OCI-LY7 (cell line): ENCODE measurements at regions not wholly inside any gene's neighbourhood (a gene's known extent, or its start where the extent isn't known, plus 50 kb on each side); places are given as distances from the start of the nearest gene placed in this dataset.
A peak's percentile ranks its signal among the peaks of the same experiment; 100 is the strongest.

ENCODE experiments used
- BruUV-seq: library from RNA; stranded (reverse); fragments of 400-500 nt; replicated peaks from 2 replicates; lab custom pipeline; 2021; lab: Mats Ljungman, UMichigan
- CTCF ChIA-PET: fragments of 300-600 bp; sonication (Branson Sonifier 250); formaldehyde crosslinking; loops from one replicate; lab custom pipeline; 2022; ENCODE audit warnings: antibody characterized with exemption; ENCODE audit not compliant: unreplicated experiment; lab: Charles Lee
- POLR2A ChIA-PET: fragments of 300-600 bp; sonication (Branson Sonifier 250); formaldehyde crosslinking; loops from one replicate; lab custom pipeline; 2022; ENCODE audit warnings: antibody characterized with exemption; lab: Charles Lee
- DNase-seq: peaks from one replicate; pipeline ENCODE4 v3.0.0-alpha.2; 2015; ENCODE audit warnings: low spot score
- H2AFZ ChIP-seq: fragments of 200-600 bp; sonication (generic), shearing (Covaris generic); 2 replicates; pipeline ENCODE4 v1.6.1; 2014; ENCODE audit warnings: mild to moderate bottlenecking, antibody characterized with exemption, low read length, moderate library complexity
- H3K27ac ChIP-seq: fragments of 200-600 bp; sonication (generic); 2 replicates; pipeline ENCODE4 v1.5.1; 2014; ENCODE audit warnings: mixed run types, low read depth, mild to moderate bottlenecking, moderate library complexity, low read length, inconsistent platforms; ENCODE audit not compliant: poor library complexity, severe bottlenecking
- H3K36me3 ChIP-seq: fragments of 200-600 bp; sonication (generic); 2 replicates; pipeline ENCODE4 v1.6.1; 2014; ENCODE audit warnings: mild to moderate bottlenecking, antibody characterized with exemption, low read length, moderate library complexity, mixed read lengths; ENCODE audit not compliant: insufficient read depth
- H3K4me1 ChIP-seq: fragments of 200-600 bp; sonication (generic); 2 replicates; pipeline ENCODE4 v1.5.1; 2014; ENCODE audit warnings: mild to moderate bottlenecking, low read length; ENCODE audit not compliant: insufficient read depth, poor library complexity, severe bottlenecking
- H3K4me2 ChIP-seq: fragments of 200-600 bp; sonication (generic); 2 replicates; pipeline ENCODE4 v1.6.1; 2014; ENCODE audit warnings: mild to moderate bottlenecking, low read length
- H3K4me3 ChIP-seq: fragments of 200-600 bp; sonication (generic); 2 replicates; pipeline ENCODE4 v1.5.1; 2014; ENCODE audit warnings: mild to moderate bottlenecking, low read depth, low read length; ENCODE audit not compliant: poor library complexity, severe bottlenecking
- H3K79me2 ChIP-seq: fragments of 200-600 bp; sonication (generic); 2 replicates; pipeline ENCODE4 v1.6.1; 2016; ENCODE audit warnings: low read depth, mild to moderate bottlenecking, low read length, moderate library complexity, mixed read lengths; ENCODE audit not compliant: insufficient read depth
- H3K9me2 ChIP-seq: fragments of 200-600 bp; sonication (generic); 2 replicates; pipeline ENCODE4 v1.6.1; 2016; ENCODE audit warnings: mild to moderate bottlenecking, low read length, mixed read lengths; ENCODE audit not compliant: insufficient read depth
- H3K9me3 ChIP-seq: fragments of 200-600 bp; sonication (generic); 2 replicates; pipeline ENCODE4 v1.6.1; 2014; ENCODE audit warnings: mild to moderate bottlenecking, mixed run types, low read length, mixed read lengths
- H4K20me1 ChIP-seq: fragments of 200-600 bp; sonication (generic); 2 replicates; pipeline ENCODE4 v1.6.1; 2014; ENCODE audit warnings: mild to moderate bottlenecking, antibody characterized with exemption, low read length, moderate library complexity, mixed read lengths; ENCODE audit not compliant: insufficient read depth
- EZH2phosphoT487 ChIP-seq: fragments of 200-600 bp; sonication (generic); IDR thresholded peaks from 2 replicates; pipeline ENCODE4 v1.6.1; 2018; ENCODE audit warnings: low read depth, borderline replicate concordance, mild to moderate bottlenecking, mixed run types, antibody characterized with exemption, low read length, moderate library complexity, mixed read lengths
- intact Hi-C: fragments of 100-400 bp; cut with micrococcal nuclease; formaldehyde crosslinking; loops from one replicate; pipeline ENCODE4 v1.10.0; 2022; ENCODE audit not compliant: unreplicated experiment
- TF ChIP-seq, protein P1 (sequence below): fragments of 200-600 bp; sonication (generic); conservative IDR thresholded peaks from 2 replicates; pipeline ENCODE4 v1.5.1; 2014; ENCODE audit warnings: mild to moderate bottlenecking, antibody characterized with exemption, low read length, moderate library complexity, mixed read lengths

DNA sequence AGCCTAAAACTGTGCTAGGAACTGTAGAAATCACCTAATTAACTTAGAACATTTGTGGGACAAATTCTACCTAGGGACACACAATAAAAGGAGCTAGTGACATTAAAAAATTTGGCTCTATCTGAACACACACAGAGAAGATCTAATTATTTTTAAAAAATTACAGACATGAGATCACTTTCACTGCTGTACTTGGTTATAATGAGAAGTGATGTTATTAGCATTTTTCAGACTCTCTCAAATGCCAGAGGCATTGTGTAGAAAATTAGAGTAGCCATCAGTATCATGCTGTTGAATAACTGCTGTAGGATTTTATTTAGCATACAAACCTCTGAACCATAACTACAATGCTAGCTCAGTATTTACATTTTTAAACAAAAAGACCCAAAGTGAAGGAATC is 109.1 kb upstream of the ANK2 start:
- CTCF ChIA-PET = no interaction called here
- H2AFZ ChIP-seq = no peak overlapping the region
- no peak overlapping the region for H3K4me2 ChIP-seq
- H3K9me3 ChIP-seq = no peaks in the 10 kb centered on the region
- H3K4me1 ChIP-seq = no peaks in the 10 kb centered on the region
- H3K27ac ChIP-seq = no peak overlapping the region
- intact Hi-C loops = no loop called here
- H3K9me2 ChIP-seq = no peaks in the 10 kb centered on the region
- no peak for DNase-seq
- no peak for TF ChIP-seq EZH2phosphoT487
- TF ChIP-seq, protein P1, sequence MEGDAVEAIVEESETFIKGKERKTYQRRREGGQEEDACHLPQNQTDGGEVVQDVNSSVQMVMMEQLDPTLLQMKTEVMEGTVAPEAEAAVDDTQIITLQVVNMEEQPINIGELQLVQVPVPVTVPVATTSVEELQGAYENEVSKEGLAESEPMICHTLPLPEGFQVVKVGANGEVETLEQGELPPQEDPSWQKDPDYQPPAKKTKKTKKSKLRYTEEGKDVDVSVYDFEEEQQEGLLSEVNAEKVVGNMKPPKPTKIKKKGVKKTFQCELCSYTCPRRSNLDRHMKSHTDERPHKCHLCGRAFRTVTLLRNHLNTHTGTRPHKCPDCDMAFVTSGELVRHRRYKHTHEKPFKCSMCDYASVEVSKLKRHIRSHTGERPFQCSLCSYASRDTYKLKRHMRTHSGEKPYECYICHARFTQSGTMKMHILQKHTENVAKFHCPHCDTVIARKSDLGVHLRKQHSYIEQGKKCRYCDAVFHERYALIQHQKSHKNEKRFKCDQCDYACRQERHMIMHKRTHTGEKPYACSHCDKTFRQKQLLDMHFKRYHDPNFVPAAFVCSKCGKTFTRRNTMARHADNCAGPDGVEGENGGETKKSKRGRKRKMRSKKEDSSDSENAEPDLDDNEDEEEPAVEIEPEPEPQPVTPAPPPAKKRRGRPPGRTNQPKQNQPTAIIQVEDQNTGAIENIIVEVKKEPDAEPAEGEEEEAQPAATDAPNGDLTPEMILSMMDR = no peak
- H3K4me3 ChIP-seq = no peak overlapping the region
- no peaks in the 10 kb centered on the region for H4K20me1 ChIP-seq
- BruUV-seq = no TSS peak
- H3K79me2 ChIP-seq = no peaks in the 10 kb centered on the region
- no peaks in the 10 kb centered on the region for H3K36me3 ChIP-seq
- POLR2A ChIA-PET = interaction anchor here (0.6 to 1.3 kb wide), 2 partner anchors 9 to 1006 kb away, joined by 3 read pairs; no protein-coding TSS in a partner anchor

DNA sequence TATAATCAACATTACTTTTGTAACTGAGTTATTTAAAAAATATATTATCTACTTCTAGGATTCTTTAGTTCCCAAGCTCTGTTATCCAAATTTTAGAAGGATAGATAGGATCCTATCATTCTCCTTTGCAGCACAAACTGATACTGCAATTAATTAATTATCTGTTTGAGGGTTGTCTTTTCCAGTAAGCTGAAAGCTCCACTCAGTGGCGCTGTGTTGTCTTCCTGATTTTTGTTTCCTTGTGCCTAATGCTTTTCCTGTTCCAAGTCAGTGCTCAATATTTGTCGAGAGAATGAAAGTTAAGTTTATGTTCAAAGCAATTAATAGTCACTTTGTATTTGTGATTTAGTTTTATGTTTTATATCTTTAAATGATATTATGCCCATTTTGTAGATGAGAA is 107.4 kb upstream of the ANK2 start:
- ChIA-PET POLR2A (interaction anchor here (0.6 to 1.4 kb wide), 4 partner anchors 10 to 26 kb away, joined by 3 to 5 read pairs (median 4); no protein-coding TSS in a partner anchor), CTCF (no interaction called here)
- H3K4me1 ChIP-seq = no peaks in the 10 kb centered on the region
- H3K9me2 ChIP-seq = no peaks in the 10 kb centered on the region
- H3K4me2 ChIP-seq = no peak overlapping the region
- no peak overlapping the region for H2AFZ ChIP-seq
- H3K4me3 ChIP-seq = no peak overlapping the region
- no peaks in the 10 kb centered on the region for H3K36me3 ChIP-seq
- no peak overlapping the region for H3K27ac ChIP-seq
- no peak for TF ChIP-seq EZH2phosphoT487
- TF ChIP-seq, protein P1 = 0 out of 2 replicates have a peak, but pooled peaks have one; percentile 21
- BruUV-seq = no TSS peak
- intact Hi-C loops = no loop called here
- H3K79me2 ChIP-seq = no peaks in the 10 kb centered on the region
- no peaks in the 10 kb centered on the region for H3K9me3 ChIP-seq
- DNase-seq = no peak
- H4K20me1 ChIP-seq = no peaks in the 10 kb centered on the region

DNA sequence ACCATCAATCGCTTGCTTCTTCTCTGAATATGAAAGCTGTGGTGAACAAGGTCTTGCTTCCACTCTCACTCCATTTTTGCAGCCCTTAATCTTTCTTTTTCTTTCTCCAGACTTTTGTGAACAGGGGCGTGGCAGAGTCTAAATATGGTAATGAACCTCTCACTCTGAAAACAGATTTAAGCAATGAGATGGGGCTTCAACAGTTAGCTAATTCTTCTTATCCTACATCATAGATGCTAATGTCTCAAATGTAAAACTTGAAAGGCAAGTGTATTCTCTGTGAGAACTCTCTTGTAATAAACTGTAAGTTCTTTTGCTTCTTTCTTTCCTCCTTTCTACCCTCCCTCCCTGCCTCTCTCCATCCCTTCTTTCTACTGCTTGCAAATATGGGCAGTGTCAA is 106.5 kb upstream of the ANK2 start:
- Histone ChIP-seq H3K4me2 (no peak overlapping the region), H3K36me3 (no peaks in the 10 kb centered on the region), H3K4me3 (no peak overlapping the region), H3K4me1 (no peaks in the 10 kb centered on the region), H4K20me1 (no peaks in the 10 kb centered on the region), H2AFZ (no peak overlapping the region), H3K79me2 (no peaks in the 10 kb centered on the region), H3K9me2 (no peaks in the 10 kb centered on the region), H3K9me3 (no peaks in the 10 kb centered on the region), H3K27ac (no peak overlapping the region)
- POLR2A ChIA-PET = interaction anchor here (1.0 kb wide), 1 partner anchor 20 kb away, joined by 3 read pairs; no protein-coding TSS in a partner anchor
- intact Hi-C loops = no loop called here
- no TSS peak for BruUV-seq
- no peak for TF ChIP-seq EZH2phosphoT487
- TF ChIP-seq, protein P1 = no peak
- CTCF ChIA-PET = no interaction called here
- DNase-seq = no peak
